ENCODE measurements at regions not wholly inside any gene's neighbourhood (a gene's known extent, or its start where the extent isn't known, plus 50 kb on each side); places are given as distances from the start of the nearest gene placed in this dataset.

- no peak overlapping the region for H2AFZ ChIP-seq (ENCODE audit: low read depth, low read length)
- no peaks in the 10 kb centered on the region for H3K9me1 ChIP-seq (replicated peaks; ENCODE audit: control insufficient read depth, extremely low read depth, insufficient read depth, low read length)
- intact Hi-C loops (cut with micrococcal nuclease): no loop called here
- no peak for TF ChIP-seq FOS (IDR thresholded peaks at IDR 0.05; ENCODE audit: borderline replicate concordance, insufficient read depth, low read length)
- no peak for TF ChIP-seq GATA2 (IDR thresholded peaks at IDR 0.05; ENCODE audit: insufficient read depth, insufficient read length, low read depth, low read length)
- no peak for TF ChIP-seq POLR2A (IDR thresholded peaks at IDR 0.05; ENCODE audit: low read depth, low read length)
- no peak for TF ChIP-seq MYC (IDR thresholded peaks at IDR 0.05; ENCODE audit: low read depth, low read length)
- no peak for TF ChIP-seq JUN (IDR thresholded peaks at IDR 0.05; ENCODE audit: borderline replicate concordance, insufficient read depth, insufficient read length, low read depth)
- TF ChIP-seq POLR2AphosphoS5 (IDR thresholded peaks at IDR 0.05; ENCODE audit: insufficient read depth, low read depth, low read length): no peak
- no peak for TF ChIP-seq MAX (IDR thresholded peaks at IDR 0.05; ENCODE audit: insufficient read depth, insufficient read length)
- TF ChIP-seq CTCF (IDR thresholded peaks at IDR 0.05; ENCODE audit: extremely low read depth in 1 of 2, insufficient read depth in 1 of 2, low read depth in 1 of 2, low read length in 2 of 2): no peak
- no peak for TF ChIP-seq EZH2 (IDR thresholded peaks at IDR 0.05; ENCODE audit: borderline replicate concordance, low read depth, low read length, severe bottlenecking)
- FAIRE-seq (no peak), DNase-seq (ENCODE audit: low read depth, low spot score) (no peak)
- POLR2A ChIA-PET: no interaction called here
- dilution Hi-C loops (cut with MboI; ENCODE audit: extremely low pct_ligation_motif_present, low sequenced_read_pairs): no loop called here
- no peaks in the 10 kb centered on the region for H3K27me3 ChIP-seq (ENCODE audit: control insufficient read depth in 2 of 2, insufficient read depth in 2 of 2, low read length in 2 of 2)
- H3K9me3 ChIP-seq (replicated peaks; ENCODE audit: control insufficient read depth, insufficient read depth, low read length): no peaks in the 10 kb centered on the region
- H3K36me3 ChIP-seq (ENCODE audit: control insufficient read depth in 2 of 2, extremely low read depth in 1 of 2, insufficient read depth in 2 of 2, low read length in 2 of 2): no peaks in the 10 kb centered on the region
- no peak overlapping the region for H3K9ac ChIP-seq (replicated peaks; ENCODE audit: extremely low read depth, insufficient read depth, low read length)
- H3K27ac ChIP-seq (ENCODE audit: insufficient read depth, low read depth, low read length): no peak overlapping the region
- no TSS peak for BruUV-seq (replicated peaks)
- H3K79me2 ChIP-seq (ENCODE audit: control insufficient read depth, insufficient read depth, low read length): no peaks in the 10 kb centered on the region
- no peaks in the 10 kb centered on the region for H3K4me1 ChIP-seq (ENCODE audit: control insufficient read depth, extremely low read depth, insufficient read depth, low read length)
- no peak overlapping the region for H3K4me3 ChIP-seq (replicated peaks in 1 of 3; ENCODE audit: insufficient read depth in 1 of 3, low read depth in 1 of 3, low read length in 3 of 3)
- no peaks in the 10 kb centered on the region for H4K20me1 ChIP-seq (replicated peaks; ENCODE audit: control insufficient read depth, extremely low read depth, insufficient read depth, low read length)
- no peak overlapping the region for H3K4me2 ChIP-seq (ENCODE audit: insufficient read depth, low read length)
- CTCF ChIA-PET: interaction anchor here (0.8 kb wide), 1 partner anchor 12 kb away, joined by 3 read pairs; no protein-coding TSS in a partner anchor
Measured at GRCh38 chr2:164000176-164000575, 264.4 kb upstream of the FIGN start.

Data from endothelial cell of umbilical vein (primary cell).